Mucosa of rectum (tissue), 2 donors: ENCODE measurements at regions not wholly inside any gene's neighbourhood (a gene's known extent, or its start where the extent isn't known, plus 50 kb on each side); places are given as distances from the start of the nearest gene placed in this dataset.

Experiments
- H3K27ac ChIP-seq, 2 donors: one replicate each; pipeline ENCODE4 v1.7.0; 2013; ENCODE audit warnings: inconsistent platforms in 2 of 2, low read depth in 2 of 2, low read length in 2 of 2
- H3K27me3 ChIP-seq, 2 donors: one replicate each; pipeline ENCODE4 v1.7.0; 2013; ENCODE audit warnings: low read length in 2 of 2; ENCODE audit not compliant: control insufficient read depth in 2 of 2, insufficient read depth in 2 of 2
- H3K36me3 ChIP-seq, 2 donors: one replicate each; pipeline ENCODE4 v1.7.0; 2013; ENCODE audit warnings: low read length in 2 of 2; ENCODE audit not compliant: control insufficient read depth in 2 of 2, insufficient read depth in 2 of 2
- H3K4me1 ChIP-seq, 2 donors: one replicate each; pipeline ENCODE4 v1.7.0; 2013; ENCODE audit warnings: low read length in 2 of 2, mild to moderate bottlenecking in 1 of 2; ENCODE audit not compliant: control insufficient read depth in 2 of 2, insufficient read depth in 2 of 2
- H3K4me3 ChIP-seq, 2 donors: one replicate each; pipeline ENCODE4 v1.7.0; 2013; ENCODE audit warnings: low read length in 2 of 2
- H3K9ac ChIP-seq, 2 donors: one replicate each; pipeline ENCODE4 v1.7.0; 2013; ENCODE audit warnings: low read length in 2 of 2, low read depth in 1 of 2, mild to moderate bottlenecking in 1 of 2
- H3K9me3 ChIP-seq, 2 donors: one replicate each; pipeline ENCODE4 v1.7.0; 2013; ENCODE audit warnings: low read length in 2 of 2; ENCODE audit not compliant: control insufficient read depth in 2 of 2
- donor health status: healthy.
- donor health status: Normal muscosa, but diverticular disease.

DNA sequence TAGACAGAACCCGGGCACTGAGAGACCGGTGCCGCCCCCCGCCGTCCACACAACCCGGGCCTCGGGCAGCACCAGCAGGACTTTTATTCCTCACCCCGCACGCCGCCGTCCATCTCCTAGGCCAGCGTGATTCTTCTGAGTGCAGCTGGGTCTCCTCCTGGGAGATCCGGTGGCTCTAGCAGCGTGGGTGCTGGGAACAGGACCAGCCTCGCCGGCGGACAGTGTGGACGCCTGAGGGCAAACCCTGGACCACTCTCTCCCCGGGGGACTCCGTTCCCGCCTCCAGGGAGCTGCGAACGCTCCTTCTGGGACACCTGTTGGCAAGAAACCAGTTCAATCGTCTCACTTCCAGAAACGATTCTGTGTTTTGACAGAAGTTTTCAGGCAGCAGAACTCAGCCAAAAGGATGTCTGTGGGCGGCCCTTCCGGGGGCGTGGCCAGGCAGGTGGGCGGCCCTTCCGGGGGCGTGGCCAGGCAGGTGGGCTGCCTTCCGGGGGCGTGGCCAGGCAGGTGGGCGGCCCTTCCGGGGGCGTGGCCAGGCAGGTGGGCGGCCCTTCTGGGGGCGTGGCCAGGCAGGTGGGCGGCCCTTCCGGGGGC, 130.7 kb downstream of the DLL1 start:
- Histone ChIP-seq H3K4me1 (no peaks in the 10 kb centered on the region), H3K4me3 (no peak overlapping the region), H3K9me3 (no peaks in the 10 kb centered on the region), H3K27me3 (no peaks in the 10 kb centered on the region), H3K9ac (no peak overlapping the region), H3K36me3 (no peaks in the 10 kb centered on the region), H3K27ac (no peak overlapping the region)

DNA sequence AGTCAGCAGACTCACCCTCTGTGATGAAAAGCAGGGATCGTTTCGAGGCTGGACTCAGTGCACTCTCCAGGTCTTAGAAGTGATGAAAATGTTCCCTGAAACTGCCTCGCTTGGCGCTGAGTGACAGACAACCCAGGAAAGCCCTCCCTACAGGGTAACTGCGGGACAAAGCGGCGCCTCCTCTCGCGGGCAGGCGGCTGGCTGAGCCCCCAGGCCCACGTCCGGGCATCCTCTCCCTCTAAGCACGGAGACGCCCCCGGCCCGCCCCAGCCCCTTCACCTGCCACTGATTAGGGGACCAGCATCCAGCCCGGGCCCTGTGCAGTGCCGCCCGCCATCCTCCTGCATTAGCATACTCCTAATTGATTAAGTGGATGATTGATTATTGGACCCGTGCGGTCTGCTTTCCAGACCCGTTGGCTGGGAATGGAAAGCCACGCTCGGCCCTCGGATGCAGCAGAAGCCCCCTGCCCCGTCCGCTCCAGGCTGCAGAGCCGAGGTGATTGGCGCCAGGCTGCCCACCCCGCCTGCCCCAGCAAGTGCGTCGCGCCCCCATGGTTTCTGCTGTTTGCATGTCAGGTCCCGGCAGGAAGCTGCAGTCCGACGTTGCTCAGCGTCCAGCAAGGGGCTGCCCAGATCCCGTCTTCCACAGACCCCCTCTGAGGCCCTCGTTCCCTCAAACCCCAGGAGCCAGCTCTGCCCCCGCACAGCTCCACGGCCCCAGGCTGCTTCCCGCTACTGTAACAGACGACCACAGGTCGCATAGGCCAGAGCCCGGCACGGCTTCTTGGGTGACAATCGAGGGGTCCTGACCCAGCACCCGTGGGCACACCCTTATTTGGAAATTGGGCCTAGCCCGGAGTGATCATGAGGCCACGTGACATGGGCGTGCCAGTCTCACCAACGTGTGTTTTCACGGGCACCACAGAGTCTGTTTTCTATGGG, 131.6 kb downstream of the DLL1 start:
- H3K4me3 ChIP-seq: no peak overlapping the region
- no peak overlapping the region for H3K27ac ChIP-seq
- H3K9ac ChIP-seq: no peak overlapping the region
- H3K9me3 ChIP-seq: no peaks in the 10 kb centered on the region
- no peaks in the 10 kb centered on the region for H3K36me3 ChIP-seq
- no peaks in the 10 kb centered on the region for H3K4me1 ChIP-seq
- no peaks in the 10 kb centered on the region for H3K27me3 ChIP-seq

DNA sequence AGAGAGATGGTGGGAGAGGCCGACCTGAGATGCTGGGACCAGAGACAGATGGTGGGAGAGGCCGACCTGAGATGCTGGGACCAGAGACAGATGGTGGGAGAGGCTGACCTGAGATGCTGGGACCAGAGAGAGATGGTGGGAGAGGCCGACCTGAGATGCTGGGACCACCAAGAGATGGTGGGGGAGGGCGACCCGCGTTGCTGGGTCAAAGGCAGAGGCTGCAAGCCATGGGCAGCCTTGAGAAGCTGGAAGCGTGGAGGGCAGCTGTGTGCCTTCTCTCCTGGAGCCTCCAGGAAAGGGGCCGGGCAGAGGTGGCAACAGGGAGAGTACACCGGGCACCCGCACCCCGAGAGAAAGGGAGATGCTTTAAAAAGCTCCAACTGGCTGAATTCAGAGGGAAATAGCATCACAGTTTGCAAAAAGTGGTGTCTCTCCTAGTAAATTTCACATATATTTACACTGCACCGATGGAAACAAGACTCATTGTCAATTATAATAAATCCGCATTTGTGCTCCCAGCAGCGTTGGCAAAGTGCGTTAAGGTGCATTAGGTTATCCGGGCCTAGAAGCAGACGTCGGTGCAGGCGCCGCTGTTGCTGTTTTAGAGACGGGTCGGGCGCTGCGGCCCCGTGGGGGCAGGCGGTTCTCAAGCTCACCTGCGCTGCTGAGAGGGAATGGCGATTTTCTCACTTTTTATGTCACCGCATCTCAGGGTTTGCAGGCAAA, 132.4 kb downstream of the DLL1 start:
- Histone ChIP-seq H3K4me1 (no peaks in the 10 kb centered on the region), H3K9ac (no peak overlapping the region), H3K4me3 (no peak overlapping the region), H3K36me3 (no peaks in the 10 kb centered on the region), H3K27me3 (no peaks in the 10 kb centered on the region), H3K9me3 (no peaks in the 10 kb centered on the region), H3K27ac (no peak overlapping the region)

DNA sequence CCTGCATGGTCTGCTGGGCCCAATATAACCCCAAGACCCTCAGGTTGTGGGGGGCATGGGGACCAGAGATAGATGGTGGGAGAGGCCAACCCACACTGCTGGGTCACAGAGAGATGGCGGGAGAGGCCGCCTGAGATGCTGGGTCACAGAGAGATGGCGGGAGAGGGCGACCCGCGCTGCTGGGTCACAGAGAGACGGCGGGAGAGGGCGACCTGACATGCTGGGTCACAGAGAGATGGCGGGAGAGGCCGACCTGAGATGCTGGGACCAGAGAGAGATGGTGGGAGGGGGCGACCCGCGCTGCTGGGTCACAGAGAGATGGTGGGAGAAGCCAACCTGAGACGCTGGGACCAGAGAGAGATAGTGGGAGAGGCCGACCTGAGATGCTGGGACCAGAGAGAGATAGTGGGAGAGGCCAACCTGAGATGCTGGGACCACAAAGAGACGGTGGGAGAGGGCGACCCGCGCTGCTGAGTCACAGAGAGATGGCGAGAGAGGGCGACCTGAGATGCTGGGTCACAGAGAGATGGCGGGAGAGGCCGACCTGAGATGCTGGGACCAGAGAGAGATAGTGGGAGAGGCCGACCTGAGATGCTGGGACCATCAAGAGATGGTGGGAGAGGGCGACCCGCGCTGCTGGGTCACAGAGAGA, 133.2 kb downstream of the DLL1 start:
- Histone ChIP-seq H3K4me1 (no peaks in the 10 kb centered on the region), H3K9me3 (no peaks in the 10 kb centered on the region), H3K9ac (no peak overlapping the region), H3K27me3 (peaks cover 0 to under 1% of the 10 kb centered on the region in 2 donors), H3K27ac (no peak overlapping the region), H3K36me3 (no peaks in the 10 kb centered on the region), H3K4me3 (no peak overlapping the region)

DNA sequence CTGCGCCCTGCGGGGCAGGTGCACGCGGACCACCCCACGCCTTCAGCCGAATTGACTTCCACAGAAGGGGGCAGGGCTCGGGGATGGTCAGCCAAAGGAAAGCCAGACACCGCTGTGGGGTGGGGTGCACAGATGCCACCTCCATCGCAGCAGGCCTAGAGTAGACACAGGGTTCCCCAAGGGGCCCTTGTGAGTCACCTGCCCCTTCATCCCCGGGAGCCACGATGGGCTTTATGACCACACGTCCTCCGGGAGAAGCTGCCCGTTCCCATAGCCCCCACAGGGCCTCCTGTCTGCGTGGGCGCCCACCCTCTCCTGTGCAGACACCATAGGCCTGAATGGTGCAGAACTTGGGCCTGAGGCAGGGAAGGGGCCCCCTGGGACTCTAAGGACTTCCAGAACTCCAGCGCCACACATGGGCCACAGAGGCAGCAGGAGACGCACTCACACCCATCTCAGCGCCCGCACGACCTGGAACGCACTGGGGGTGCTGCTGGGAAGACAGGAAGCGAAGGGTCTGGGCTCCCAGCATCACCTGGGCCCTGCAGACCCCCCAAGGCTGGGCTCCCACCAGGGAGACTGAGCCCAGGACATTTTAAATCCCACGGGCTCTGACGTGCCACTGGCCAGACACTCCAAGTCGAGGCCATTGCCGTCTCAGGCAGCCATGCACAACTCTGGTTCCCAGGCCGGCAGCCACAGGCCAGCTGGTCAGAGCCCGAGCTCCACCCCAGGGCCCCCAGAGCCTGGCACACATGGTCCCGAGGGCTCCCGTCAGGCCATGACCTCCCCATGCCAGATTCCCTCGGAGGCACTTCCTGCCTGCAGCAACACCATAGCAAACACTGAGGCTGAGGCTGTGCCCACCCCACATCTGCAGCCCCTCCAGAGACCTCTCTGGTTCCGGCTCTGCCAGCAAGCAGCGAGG, 134.2 kb downstream of the DLL1 start:
- H3K36me3 ChIP-seq: no peaks in the 10 kb centered on the region
- H3K4me1 ChIP-seq: no peaks in the 10 kb centered on the region
- no peak overlapping the region for H3K4me3 ChIP-seq
- no peak overlapping the region for H3K9ac ChIP-seq
- no peak overlapping the region for H3K27ac ChIP-seq
- no peaks in the 10 kb centered on the region for H3K9me3 ChIP-seq
- peaks cover 0 to 4% of the 10 kb centered on the region in 2 donors for H3K27me3 ChIP-seq

DNA sequence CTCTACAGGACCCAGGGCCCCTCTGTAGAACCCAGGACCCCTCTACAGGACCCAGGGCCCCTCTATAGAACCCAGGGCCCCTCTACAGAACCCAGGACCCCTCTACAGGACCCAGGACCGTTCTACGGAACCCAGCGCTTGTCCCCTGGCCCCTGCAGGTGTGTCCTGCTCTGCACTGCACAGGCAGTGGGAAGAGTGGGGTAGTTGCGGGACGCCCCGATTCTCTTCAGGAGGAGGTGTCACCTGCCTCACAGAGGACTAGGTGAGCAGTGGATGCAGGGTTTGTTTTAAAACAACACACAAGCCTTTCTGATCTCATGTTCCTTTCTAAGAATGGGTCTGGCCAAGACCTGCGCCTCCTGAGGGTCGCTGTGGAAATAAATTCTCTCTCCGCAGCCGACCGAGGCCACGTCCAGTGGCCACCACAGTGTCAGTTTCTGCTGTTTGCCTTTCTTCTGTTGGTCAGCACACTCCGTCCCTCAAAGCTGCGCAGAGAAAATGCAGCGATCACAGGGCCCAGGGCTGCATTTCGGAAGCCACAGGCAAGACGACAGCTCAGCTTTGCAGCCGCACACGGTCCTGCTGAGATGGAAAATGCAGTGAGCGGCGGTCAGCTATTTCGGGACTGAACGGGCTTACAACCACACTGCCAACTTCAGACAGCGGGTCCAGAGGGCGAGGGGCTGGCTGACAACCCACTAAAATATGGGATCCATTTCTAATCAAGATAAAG, 135.2 kb downstream of the DLL1 start:
- no peaks in the 10 kb centered on the region for H3K9me3 ChIP-seq
- H3K36me3 ChIP-seq: no peaks in the 10 kb centered on the region
- no peak overlapping the region for H3K27ac ChIP-seq
- H3K4me1 ChIP-seq: no peaks in the 10 kb centered on the region
- no peak overlapping the region for H3K9ac ChIP-seq
- no peak overlapping the region for H3K4me3 ChIP-seq
- peaks cover 3 to 6% of the 10 kb centered on the region in 2 donors for H3K27me3 ChIP-seq

DNA sequence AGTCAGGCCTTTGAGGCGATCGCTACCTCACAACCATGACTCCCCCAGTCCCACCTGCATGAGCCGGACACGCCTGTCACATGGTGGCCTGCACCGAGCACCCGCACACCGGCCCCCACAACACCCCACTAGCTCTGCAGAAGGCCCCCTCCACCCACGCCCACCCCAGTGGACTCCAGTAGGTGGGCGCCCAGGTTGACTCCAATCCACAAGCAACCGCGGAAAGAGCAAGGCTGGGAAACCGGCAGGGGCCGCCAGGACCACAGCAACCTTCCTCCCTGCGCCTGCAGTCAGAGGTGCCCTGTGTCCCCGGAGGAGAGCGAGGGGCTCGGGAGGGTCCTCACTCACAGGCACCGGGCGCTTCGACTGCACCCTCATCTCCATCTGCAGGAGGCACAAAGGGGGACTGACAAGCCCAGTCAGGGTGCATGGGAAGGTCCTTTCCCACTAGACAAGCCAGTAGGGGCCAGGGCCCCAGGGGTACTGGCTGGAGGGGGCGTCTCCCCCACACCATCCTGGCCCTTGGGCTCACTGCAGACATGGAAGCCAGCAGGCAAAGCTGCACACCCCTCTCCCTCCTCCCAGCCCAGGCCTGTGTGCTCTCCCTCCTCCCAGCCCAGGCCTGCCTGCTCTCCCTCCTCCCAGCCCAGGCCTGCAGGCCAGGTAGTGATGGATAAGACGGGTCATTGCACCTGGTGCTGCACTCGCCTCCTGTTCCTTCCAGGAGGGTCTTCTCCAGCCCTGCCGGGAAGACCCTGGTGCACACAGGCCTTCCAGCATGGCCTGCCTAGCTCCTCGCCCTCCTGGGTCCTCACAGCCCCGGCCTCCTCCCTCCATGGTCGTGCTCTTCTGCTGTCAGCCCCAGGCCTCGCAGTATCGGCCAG, 137.2 kb downstream of the DLL1 start:
- Histone ChIP-seq H3K27me3 (peaks cover 3 to 6% of the 10 kb centered on the region in 2 donors), H3K4me1 (no peaks in the 10 kb centered on the region), H3K9me3 (no peaks in the 10 kb centered on the region), H3K36me3 (no peaks in the 10 kb centered on the region), H3K9ac (no peak overlapping the region), H3K4me3 (no peak overlapping the region), H3K27ac (no peak overlapping the region)

DNA sequence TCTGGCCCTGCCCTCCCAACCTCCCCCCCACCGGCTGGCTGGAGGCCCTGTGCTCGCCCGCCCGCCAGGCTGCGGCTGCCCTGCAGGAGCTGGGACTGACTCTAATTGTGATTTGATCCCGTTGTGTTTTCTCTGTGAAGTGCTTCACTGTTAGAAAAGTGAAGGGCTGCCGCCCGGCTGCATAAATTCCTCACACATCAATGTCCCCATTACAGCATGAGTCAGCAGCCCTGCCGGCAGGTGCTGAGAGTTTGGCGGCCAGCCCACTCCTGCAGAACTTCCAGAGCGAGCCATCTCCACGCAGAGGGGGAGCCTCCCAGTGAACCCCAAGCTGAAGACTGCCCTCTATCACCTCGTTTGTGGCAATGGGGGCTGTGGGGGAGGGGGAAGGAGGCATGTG, 137.9 kb downstream of the DLL1 start:
- Histone ChIP-seq H3K9me3 (no peaks in the 10 kb centered on the region), H3K27me3 (peaks cover 3 to 6% of the 10 kb centered on the region in 2 donors), H3K4me1 (no peaks in the 10 kb centered on the region), H3K27ac (no peak overlapping the region), H3K36me3 (no peaks in the 10 kb centered on the region), H3K9ac (no peak overlapping the region), H3K4me3 (no peak overlapping the region)
